ENCODE measurements at regions not wholly inside any gene's neighbourhood (a gene's known extent, or its start where the extent isn't known, plus 50 kb on each side); places are given as distances from the start of the nearest gene placed in this dataset.

- TF ChIP-seq HMG20A (CRISPR knock-in tag; IDR thresholded peaks at IDR 0.05; ENCODE audit: borderline replicate concordance) (no peak), POLR2G (IDR thresholded peaks at IDR 0.05; ENCODE audit: low read depth, low read length) (no peak), ZMYM2 (CRISPR knock-in tag; IDR thresholded peaks at IDR 0.05) (no peak), MAFF (IDR thresholded peaks at IDR 0.05; ENCODE audit: low read depth, low read length) (no peak), ZNF224 (CRISPR knock-in tag; IDR thresholded peaks at IDR 0.05) (no peak), SP1 (IDR thresholded peaks at IDR 0.05) (no peak), SP1 (CRISPR knock-in tag; IDR thresholded peaks at IDR 0.05) (no peak), TGIF2 (CRISPR knock-in tag; IDR thresholded peaks at IDR 0.05) (no peak), KMT2A (CRISPR knock-in tag; IDR thresholded peaks at IDR 0.05) (no peak), ZNF3 (CRISPR knock-in tag; IDR thresholded peaks at IDR 0.05) (no peak)
Observed at GRCh38 chr6:40803897-40804702, 216.9 kb upstream of the LRFN2 start.
